ENCODE measurements at regions not wholly inside any gene's neighbourhood (a gene's known extent, or its start where the extent isn't known, plus 50 kb on each side); places are given as distances from the start of the nearest gene placed in this dataset.

GRCh38 chr5:159481751-159482150, 151.5 kb upstream of the IL12B start:
- no peak for TF ChIP-seq CTCF (IDR thresholded peaks at IDR 0.05; ENCODE audit: low read depth, low read length, missing control alignments)
- no peak overlapping the region for H3K4me3 ChIP-seq (replicated peaks; ENCODE audit: low read depth, low read length)
- no peak for DNase-seq (ENCODE audit: extremely low read depth, low read depth)

GRCh38 chr5:159486836-159487235, 156.5 kb upstream of the IL12B start:
- no peak for TF ChIP-seq CTCF (IDR thresholded peaks at IDR 0.05; ENCODE audit: low read depth, low read length, missing control alignments)
- DNase-seq (ENCODE audit: extremely low read depth, low read depth), result no peak
- H3K4me3 ChIP-seq (replicated peaks; ENCODE audit: low read depth, low read length), result no peak overlapping the region

- DNase-seq (ENCODE audit: extremely low read depth, low read depth), result no peak
- no peak for TF ChIP-seq CTCF (IDR thresholded peaks at IDR 0.05; ENCODE audit: low read depth, low read length, missing control alignments)
- no peak overlapping the region for H3K4me3 ChIP-seq (replicated peaks; ENCODE audit: low read depth, low read length)
Measured at GRCh38 chr5:159488516-159488915, 158.2 kb upstream of the IL12B start.

GRCh38 chr5:159489779-159490178, 159.5 kb upstream of the IL12B start:
- TF ChIP-seq CTCF (IDR thresholded peaks at IDR 0.05; ENCODE audit: low read depth, low read length, missing control alignments), result no peak
- DNase-seq (ENCODE audit: extremely low read depth, low read depth), result no peak
- no peak overlapping the region for H3K4me3 ChIP-seq (replicated peaks; ENCODE audit: low read depth, low read length)

- no peak overlapping the region for H3K4me3 ChIP-seq (replicated peaks; ENCODE audit: low read depth, low read length)
- DNase-seq (ENCODE audit: extremely low read depth, low read depth), result no peak
- TF ChIP-seq CTCF (IDR thresholded peaks at IDR 0.05; ENCODE audit: low read depth, low read length, missing control alignments), result no peak
Measured at GRCh38 chr5:159490507-159490906, 160.2 kb upstream of the IL12B start.

GRCh38 chr5:159493696-159494095, 163.4 kb upstream of the IL12B start:
- no peak for TF ChIP-seq CTCF (IDR thresholded peaks at IDR 0.05; ENCODE audit: low read depth, low read length, missing control alignments)
- DNase-seq (ENCODE audit: extremely low read depth, low read depth), result no peak
- H3K4me3 ChIP-seq (replicated peaks; ENCODE audit: low read depth, low read length), result no peak overlapping the region

GRCh38 chr5:159496773-159497172, 166.5 kb upstream of the IL12B start:
- no peak for DNase-seq (ENCODE audit: extremely low read depth, low read depth)
- H3K4me3 ChIP-seq (replicated peaks; ENCODE audit: low read depth, low read length), result no peak overlapping the region
- TF ChIP-seq CTCF (IDR thresholded peaks at IDR 0.05; ENCODE audit: low read depth, low read length, missing control alignments), result no peak
